Left ventricle myocardium inferior (tissue), 1 donor: ENCODE measurements at regions not wholly inside any gene's neighbourhood (a gene's known extent, or its start where the extent isn't known, plus 50 kb on each side); places are given as distances from the start of the nearest gene placed in this dataset.

Experiments used
- DNase-seq: peaks from one replicate; pipeline ENCODE4 v3.0.0-alpha.2; 2020
- H3K27ac ChIP-seq: fragments of 200-600 bp; replicated peaks from 2 replicates; pipeline ENCODE4 v1.8.0; 2021
- H3K27me3 ChIP-seq: fragments of 200-600 bp; 2 replicates; pipeline ENCODE4 v1.8.0; 2021; ENCODE audit warnings: low read depth
- H3K36me3 ChIP-seq: fragments of 200-600 bp; 2 replicates; pipeline ENCODE4 v1.8.0; 2021
- H3K4me1 ChIP-seq: fragments of 200-600 bp; 2 replicates; pipeline ENCODE4 v1.8.0; 2021
- H3K4me3 ChIP-seq: fragments of 200-600 bp; 2 replicates; pipeline ENCODE4 v1.8.0; 2021; ENCODE audit warnings: mild to moderate bottlenecking, moderate library complexity
- H3K9me3 ChIP-seq: fragments of 200-600 bp; replicated peaks from 2 replicates; pipeline ENCODE4 v1.8.0; 2021
- CTCF ChIP-seq: fragments of 200-600 bp; IDR thresholded peaks from 2 replicates; pipeline ENCODE4 v1.8.0; 2021; ENCODE audit warnings: antibody characterized with exemption, mild to moderate bottlenecking, borderline replicate concordance
- intact Hi-C: fragments of 100-400 bp; cut with micrococcal nuclease; formaldehyde crosslinking; loops from one replicate; pipeline ENCODE4 v1.11.0; 2022
- donor health status: DM: no; HTN: yes; CAD: no; lungs with severe emphysema.

GRCh38 chrX:5646818-5647217 is 581.8 kb downstream of the NLGN4X start:
- Histone ChIP-seq H3K36me3 (no peaks in the 10 kb centered on the region), H3K4me1 (no peaks in the 10 kb centered on the region), H3K27me3 (no peaks in the 10 kb centered on the region), H3K4me3 (no peak overlapping the region), H3K9me3 (no peaks in the 10 kb centered on the region), H3K27ac (no peak overlapping the region)
- no peak for TF ChIP-seq CTCF
- intact Hi-C loops: no loop called here
- DNase-seq: no peak

GRCh38 chrX:5644776-5645175 is 583.9 kb downstream of the NLGN4X start:
- H3K4me1 ChIP-seq: no peaks in the 10 kb centered on the region
- no peak overlapping the region for H3K4me3 ChIP-seq
- DNase-seq: no peak
- intact Hi-C loops: no loop called here
- no peak for TF ChIP-seq CTCF
- H3K36me3 ChIP-seq: no peaks in the 10 kb centered on the region
- H3K27ac ChIP-seq: no peak overlapping the region
- no peaks in the 10 kb centered on the region for H3K27me3 ChIP-seq
- no peaks in the 10 kb centered on the region for H3K9me3 ChIP-seq

GRCh38 chrX:5640071-5640470 is 588.6 kb downstream of the NLGN4X start:
- H3K27me3 ChIP-seq: no peaks in the 10 kb centered on the region
- no peak for TF ChIP-seq CTCF
- intact Hi-C loops: no loop called here
- no peaks in the 10 kb centered on the region for H3K36me3 ChIP-seq
- no peaks in the 10 kb centered on the region for H3K9me3 ChIP-seq
- H3K4me3 ChIP-seq: no peak overlapping the region
- no peak overlapping the region for H3K27ac ChIP-seq
- no peak for DNase-seq
- H3K4me1 ChIP-seq: no peaks in the 10 kb centered on the region

GRCh38 chrX:5638572-5638971 is 590.1 kb downstream of the NLGN4X start:
- Histone ChIP-seq H3K9me3 (no peaks in the 10 kb centered on the region), H3K27me3 (no peaks in the 10 kb centered on the region), H3K4me3 (no peak overlapping the region), H3K36me3 (no peaks in the 10 kb centered on the region), H3K4me1 (no peaks in the 10 kb centered on the region), H3K27ac (no peak overlapping the region)
- no peak for DNase-seq
- TF ChIP-seq CTCF: no peak
- intact Hi-C loops: no loop called here

- H3K27ac ChIP-seq: no peak overlapping the region
- no peak for TF ChIP-seq CTCF
- no peak overlapping the region for H3K4me3 ChIP-seq
- no peak for DNase-seq
- no peaks in the 10 kb centered on the region for H3K4me1 ChIP-seq
- no peaks in the 10 kb centered on the region for H3K36me3 ChIP-seq
- intact Hi-C loops: no loop called here
- H3K27me3 ChIP-seq: no peaks in the 10 kb centered on the region
- H3K9me3 ChIP-seq: no peaks in the 10 kb centered on the region
Observed at GRCh38 chrX:5632887-5633286, 595.8 kb downstream of the NLGN4X start.
